ENCODE measurements at regions not wholly inside any gene's neighbourhood (a gene's known extent, or its start where the extent isn't known, plus 50 kb on each side); places are given as distances from the start of the nearest gene placed in this dataset.
"Not testable (repeated sequence)": the region's sequence is repeated elsewhere in the genome, so short reads cannot be mapped to it uniquely, and the experiment has no call there.

GRCh38 chr5:8773046-8773615, 772.7 kb downstream of the SEMA5A start:
- DNase-seq (ENCODE audit: low read depth in 3 of 3) = no peak

GRCh38 chr5:8784692-8785091, 761.2 kb downstream of the SEMA5A start:
- DNase-seq (ENCODE audit: low read depth in 3 of 3) = no peak

GRCh38 chr5:8788246-8788645, 757.6 kb downstream of the SEMA5A start:
- no peak for DNase-seq (ENCODE audit: low read depth in 3 of 3)

- no peak for DNase-seq (ENCODE audit: low read depth in 3 of 3)
These were observed 740.2 kb downstream of the SEMA5A start for GRCh38 chr5:8805653-8806052.

- no peak for DNase-seq (ENCODE audit: low read depth in 3 of 3)
These were observed 738.2 kb downstream of the SEMA5A start for GRCh38 chr5:8807636-8808035.

- DNase-seq (ENCODE audit: low read depth in 3 of 3) = no peak
These were observed 734.3 kb downstream of the SEMA5A start for GRCh38 chr5:8811581-8811980.

- DNase-seq (ENCODE audit: low read depth in 3 of 3) = no peak
These were observed 732.7 kb downstream of the SEMA5A start for GRCh38 chr5:8813180-8813579.

DNA sequence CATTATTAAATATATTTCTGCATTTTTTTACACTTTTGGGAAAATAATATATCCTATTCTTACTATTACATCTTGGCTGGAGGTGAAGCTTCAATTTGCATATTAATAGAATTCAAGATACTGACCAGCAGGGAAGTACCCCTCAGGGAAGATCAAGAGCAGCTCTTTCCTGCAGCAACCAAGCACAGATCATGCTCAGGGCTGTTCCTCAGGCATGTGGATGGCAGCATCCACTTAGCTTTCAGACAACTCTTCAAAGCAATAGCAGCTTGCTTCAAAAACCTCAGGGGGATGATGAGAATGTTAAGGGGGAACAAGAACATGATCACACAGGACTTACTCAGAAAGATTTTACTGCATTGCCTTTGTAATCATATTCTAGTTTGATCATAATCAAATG, 731.8 kb downstream of the SEMA5A start:
- no peak for DNase-seq (ENCODE audit: low read depth in 3 of 3)

- DNase-seq (ENCODE audit: low read depth in 3 of 3) = no peak
These were observed 721.5 kb downstream of the SEMA5A start for GRCh38 chr5:8824371-8824770.

GRCh38 chr5:8825139-8825757, 720.6 kb downstream of the SEMA5A start:
- no peak for DNase-seq (ENCODE audit: low read depth in 3 of 3)

GRCh38 chr5:8826508-8826907, 719.4 kb downstream of the SEMA5A start:
- DNase-seq (ENCODE audit: low read depth in 3 of 3) = no peak

DNA sequence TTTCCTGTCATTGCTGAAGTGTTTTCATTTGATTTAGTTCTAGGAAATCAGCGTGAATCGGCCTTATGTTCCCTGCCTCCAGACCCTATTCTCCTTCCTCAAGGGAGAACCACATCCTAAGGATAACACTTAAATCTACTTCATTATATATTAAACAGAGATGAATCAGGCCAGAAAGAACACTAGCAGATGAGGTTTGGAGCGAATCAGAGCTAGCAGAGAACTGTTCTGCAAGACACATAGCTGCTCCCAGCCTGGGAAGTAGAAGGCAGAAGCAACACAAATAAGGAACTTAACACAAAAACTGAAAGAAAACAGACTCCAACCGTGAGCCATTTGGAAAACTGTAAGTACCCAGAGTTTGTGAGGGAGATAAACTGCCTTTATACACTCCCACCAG, 718.2 kb downstream of the SEMA5A start:
- DNase-seq (ENCODE audit: low read depth in 3 of 3) = no peak

DNA sequence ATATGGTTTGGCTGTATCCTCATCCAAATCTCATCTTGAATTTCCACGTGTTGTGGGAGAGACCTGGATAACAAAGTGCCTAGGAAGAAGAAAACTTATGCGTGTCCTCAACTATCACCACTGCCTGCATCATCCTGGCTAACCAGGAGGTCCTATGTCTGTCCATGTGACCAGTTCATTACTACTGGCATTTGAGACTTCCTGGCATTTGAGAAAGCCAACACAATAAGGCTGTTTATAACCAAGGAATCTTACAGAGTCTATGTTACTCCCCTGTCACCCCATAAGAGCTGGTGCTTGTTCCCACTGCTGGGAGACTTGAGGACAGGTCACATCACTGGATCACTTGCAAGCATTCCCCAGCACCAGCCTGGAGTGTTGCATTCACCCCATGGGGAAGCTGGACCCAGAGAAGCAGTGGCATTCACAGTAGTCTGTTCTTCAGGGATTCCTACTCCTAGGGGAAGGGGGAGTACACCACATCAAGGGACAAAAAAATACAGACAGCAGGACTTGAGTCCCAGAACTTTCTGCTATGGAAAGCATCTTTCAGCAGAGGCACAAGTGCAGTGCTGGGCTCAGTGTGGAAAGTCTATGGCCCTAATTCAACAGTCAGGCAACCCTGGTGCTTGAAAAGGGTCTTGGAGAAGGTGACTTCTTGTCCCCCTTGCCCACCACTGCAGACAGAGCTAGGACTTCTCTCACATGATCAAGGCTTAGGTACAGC, 717.1 kb downstream of the SEMA5A start:
- no peak for DNase-seq (ENCODE audit: low read depth in 3 of 3)

DNA sequence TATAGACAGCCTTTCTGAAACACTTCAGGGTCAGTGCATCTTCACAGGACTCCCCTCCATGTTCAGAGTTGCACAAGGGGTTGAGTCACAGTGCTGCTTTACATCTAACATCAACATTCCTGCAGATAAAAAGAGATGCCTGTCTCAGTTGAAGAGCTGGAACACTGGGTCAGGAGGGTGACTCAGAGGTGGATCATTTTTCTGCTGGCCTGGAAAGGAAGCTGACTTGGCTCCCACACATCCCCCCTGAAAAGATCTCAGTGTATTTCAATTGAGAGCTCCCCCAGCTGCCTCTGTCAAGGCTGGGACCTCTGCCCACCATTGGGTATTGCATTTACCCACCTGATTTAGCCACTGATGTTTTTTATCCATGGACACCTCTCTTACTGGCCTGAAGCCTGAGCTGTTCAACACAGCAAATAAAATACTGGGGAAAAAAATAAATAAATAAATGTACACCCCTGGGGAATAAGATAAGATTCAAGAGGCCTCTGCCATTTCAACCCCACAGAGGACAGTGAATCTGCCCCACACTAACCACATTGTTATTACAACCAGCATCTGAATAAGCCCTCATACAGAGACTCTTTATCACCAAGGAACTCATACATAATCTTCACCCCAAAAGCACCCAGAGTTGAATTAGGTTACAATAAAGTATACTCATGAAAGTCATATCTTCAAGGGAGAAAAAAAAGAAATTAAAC, 716.4 kb downstream of the SEMA5A start:
- no peak for DNase-seq (ENCODE audit: low read depth in 3 of 3)

GRCh38 chr5:8831251-8831650, 714.6 kb downstream of the SEMA5A start:
- no peak for DNase-seq (ENCODE audit: low read depth in 3 of 3)

DNA sequence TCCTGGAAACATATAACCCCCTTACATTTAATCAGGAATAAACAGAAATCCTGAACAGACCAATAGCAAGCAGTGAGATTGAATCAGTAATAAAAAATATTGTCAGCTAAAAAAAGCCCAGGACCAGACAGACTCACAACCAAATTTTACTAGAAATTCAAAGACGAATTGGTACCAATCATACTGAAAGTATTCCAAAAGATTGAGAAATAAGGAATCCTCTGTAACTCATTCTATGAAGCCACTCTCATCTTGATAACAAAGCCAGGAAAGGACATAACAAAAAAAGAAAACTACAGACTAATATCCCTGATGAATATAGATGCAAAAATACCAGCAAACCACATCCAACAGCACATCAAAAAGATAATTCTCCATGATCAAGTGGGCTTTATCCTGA, 714.0 kb downstream of the SEMA5A start:
- DNase-seq (ENCODE audit: low read depth in 3 of 3) = no peak

DNA sequence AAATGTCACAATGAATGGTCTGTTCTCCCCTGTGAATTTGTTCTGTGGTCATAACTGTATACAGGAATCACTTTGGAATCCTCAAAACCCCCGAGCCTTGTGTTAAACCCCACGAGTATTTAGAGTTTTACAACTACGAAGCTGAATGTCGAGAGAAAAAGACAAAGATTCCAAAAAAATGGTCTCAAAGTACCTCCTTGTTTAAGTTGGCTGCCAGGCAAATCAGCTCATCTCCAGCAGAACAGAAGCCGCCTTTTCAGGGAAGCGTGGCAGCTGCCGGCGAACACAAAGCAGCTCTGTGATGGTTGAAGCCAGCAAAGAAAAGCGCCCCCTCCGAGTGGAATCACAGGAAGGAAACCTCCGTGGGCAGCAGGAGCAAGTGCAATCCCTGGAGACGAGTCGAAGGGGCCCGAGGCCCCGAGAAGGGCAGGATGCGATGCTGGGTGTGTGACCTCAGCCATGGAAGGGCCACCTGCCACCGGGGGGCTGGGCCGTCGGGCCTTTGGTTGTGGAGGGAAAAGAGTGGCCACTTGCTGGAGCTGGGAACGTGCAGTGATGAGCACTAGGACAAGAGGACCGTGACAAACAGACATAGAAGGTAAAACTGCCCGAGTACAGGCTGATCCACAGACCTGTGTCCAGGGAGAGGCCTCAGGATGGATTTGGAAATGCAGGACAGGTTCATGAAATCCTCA, 706.4 kb downstream of the SEMA5A start:
- DNase-seq (ENCODE audit: low read depth in 3 of 3) = no peak

- DNase-seq (ENCODE audit: low read depth in 3 of 3) = no peak
These were observed 705.6 kb downstream of the SEMA5A start for GRCh38 chr5:8840237-8840636.

DNA sequence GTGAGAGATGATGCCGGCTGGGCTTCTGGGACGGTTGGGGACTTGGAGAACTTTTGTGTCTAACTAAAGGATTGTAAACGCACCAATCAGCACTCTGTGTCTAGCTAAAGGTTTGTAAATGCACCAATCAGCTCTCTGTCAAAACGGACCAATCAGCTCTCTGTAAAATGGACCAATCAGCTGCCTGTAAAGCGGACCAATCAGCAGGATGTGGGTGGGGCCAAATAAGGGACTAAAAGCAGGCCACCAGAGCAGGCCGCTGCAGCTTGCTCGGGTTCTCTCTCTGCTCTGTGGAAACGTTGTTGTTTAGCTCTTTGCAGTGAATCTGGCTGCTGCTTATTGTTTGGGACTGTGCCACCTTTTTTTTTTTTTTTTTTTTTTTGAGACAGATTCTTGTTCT, 705.1 kb downstream of the SEMA5A start:
- DNase-seq (ENCODE audit: low read depth in 3 of 3) = not testable (repeated sequence)

DNA sequence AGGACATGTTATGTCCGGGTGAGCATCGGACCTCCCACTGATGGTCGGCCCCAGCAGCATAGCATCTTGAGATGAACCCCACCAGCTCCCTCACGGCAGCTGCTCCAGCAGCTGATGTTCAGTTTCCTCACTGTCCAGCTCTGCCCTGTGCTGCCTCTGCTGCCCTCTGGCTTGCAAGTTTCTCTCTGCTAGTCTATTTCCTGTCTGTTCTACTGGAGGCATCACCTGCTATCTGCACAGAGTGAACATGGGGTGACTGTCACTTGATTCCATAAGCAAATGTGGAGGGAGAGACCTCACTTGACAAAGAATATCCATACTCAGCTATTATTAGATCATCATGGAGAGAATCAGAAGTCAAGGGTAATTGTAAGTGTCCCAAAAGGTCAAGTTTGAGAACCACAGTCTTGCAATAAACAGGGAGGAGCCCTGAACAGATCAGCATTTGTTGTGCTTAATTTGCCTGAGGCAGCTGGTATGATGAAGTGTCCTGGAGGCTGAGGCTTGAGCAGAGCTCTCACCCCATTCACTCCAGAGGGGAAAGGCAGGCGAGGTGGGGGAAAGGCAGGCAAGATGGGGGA, 702.8 kb downstream of the SEMA5A start:
- no peak for DNase-seq (ENCODE audit: low read depth in 3 of 3)

DNA sequence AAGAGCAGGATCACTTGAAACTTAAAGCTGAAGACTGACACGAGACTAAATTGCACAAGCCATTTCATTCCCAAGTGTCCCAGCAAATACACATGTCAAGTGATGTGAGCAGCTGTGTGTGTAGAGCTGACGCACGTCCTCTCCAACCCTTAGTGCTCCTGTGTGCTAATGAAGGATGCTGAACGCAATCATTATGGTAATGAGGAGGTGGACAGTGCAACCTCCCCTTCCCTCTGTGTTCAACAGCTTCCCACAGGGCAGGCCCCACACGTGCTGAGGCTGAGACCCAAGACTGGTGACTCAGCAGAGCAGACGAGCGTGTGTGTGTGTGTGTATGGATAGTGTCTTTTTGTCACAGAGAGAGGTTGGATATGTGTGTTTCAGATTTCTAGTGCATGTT, 702.1 kb downstream of the SEMA5A start:
- no peak for DNase-seq (ENCODE audit: low read depth in 3 of 3)

DNA sequence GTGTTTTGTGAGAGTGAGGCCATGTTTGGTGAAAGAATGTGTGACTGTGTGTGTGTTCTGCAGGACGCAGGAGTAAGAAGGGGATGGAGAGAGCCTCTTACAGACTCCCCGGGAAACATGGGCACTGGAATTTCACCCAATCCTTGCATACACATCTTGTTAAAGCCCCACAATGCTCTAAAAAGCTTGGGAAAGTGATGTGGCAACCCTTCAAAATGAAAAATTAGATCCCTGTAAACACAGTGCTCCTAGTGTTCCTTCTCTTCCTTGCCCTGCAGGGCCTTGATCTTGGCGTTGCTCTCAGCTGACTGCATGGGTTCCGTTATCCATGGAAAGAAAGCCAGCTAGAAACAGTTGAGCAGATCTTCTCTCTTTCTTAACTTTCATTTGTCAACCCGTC, 701.7 kb downstream of the SEMA5A start:
- DNase-seq (ENCODE audit: low read depth in 3 of 3) = no peak
